KMS-11 (cell line): ENCODE measurements at regions not wholly inside any gene's neighbourhood (a gene's known extent, or its start where the extent isn't known, plus 50 kb on each side); places are given as distances from the start of the nearest gene placed in this dataset.

Experiments
- H2AFZ ChIP-seq: fragments of 200-600 bp; sonication (generic); 2 replicates; pipeline ENCODE4 v1.6.1; 2016; ENCODE audit warnings: antibody characterized with exemption, mixed run types, low read depth
- H3K27ac ChIP-seq: fragments of 200-600 bp; sonication (generic); 2 replicates; pipeline ENCODE4 v1.6.1; 2016; ENCODE audit warnings: mild to moderate bottlenecking, mixed run types
- H3K27me3 ChIP-seq: fragments of 200-600 bp; sonication (generic); 2 replicates; pipeline ENCODE4 v1.6.1; 2017; ENCODE audit warnings: mild to moderate bottlenecking, low read depth, mixed run types, moderate library complexity; ENCODE audit not compliant: insufficient read depth
- H3K36me3 ChIP-seq: fragments of 200-600 bp; sonication (generic); 2 replicates; pipeline ENCODE4 v1.6.1; 2017; ENCODE audit warnings: mild to moderate bottlenecking, mixed run types; ENCODE audit not compliant: insufficient read depth
- H3K4me1 ChIP-seq: fragments of 200-600 bp; sonication (generic); 2 replicates; pipeline ENCODE4 v1.6.1; 2016; ENCODE audit warnings: mild to moderate bottlenecking, low read depth, mixed run types; ENCODE audit not compliant: poor library complexity, severe bottlenecking
- H3K4me2 ChIP-seq: fragments of 200-600 bp; sonication (generic); 2 replicates; pipeline ENCODE4 v1.7.0; 2016; ENCODE audit warnings: mild to moderate bottlenecking, mixed run types
- H3K4me3 ChIP-seq: fragments of 200-600 bp; sonication (generic); IDR thresholded peaks from 2 replicates; pipeline ENCODE4 v1.6.1; 2017; ENCODE audit warnings: low read depth, low read length, mixed read lengths; ENCODE audit not compliant: insufficient read depth
- H3K79me2 ChIP-seq: fragments of 200-600 bp; sonication (generic); 2 replicates; pipeline ENCODE4 v1.6.1; 2016; ENCODE audit warnings: low read depth, mixed run types; ENCODE audit not compliant: insufficient read depth
- H3K9ac ChIP-seq: fragments of 200-600 bp; sonication (generic); 2 replicates; pipeline ENCODE4 v1.6.1; 2016; ENCODE audit warnings: mild to moderate bottlenecking, mixed run types
- H4K20me1 ChIP-seq: fragments of 200-600 bp; sonication (generic); 2 replicates; pipeline ENCODE4 v1.6.1; 2016; ENCODE audit warnings: mild to moderate bottlenecking, mixed run types; ENCODE audit not compliant: insufficient read depth
- CTCF ChIP-seq: fragments of 200-600 bp; sonication (generic); conservative IDR thresholded peaks from 2 replicates; pipeline ENCODE4 v1.6.1; 2017; ENCODE audit warnings: low read depth, mild to moderate bottlenecking, antibody characterized with exemption, low read length, moderate library complexity, mixed read lengths

GRCh38 chr20:40634891-40635290 lies 54.1 kb downstream of the MAFB start:
- no peak for TF ChIP-seq CTCF
- Histone ChIP-seq H3K4me3 (no peak overlapping the region), H3K4me1 (no peaks in the 10 kb centered on the region), H3K4me2 (no peak overlapping the region), H4K20me1 (no peaks in the 10 kb centered on the region), H3K79me2 (no peaks in the 10 kb centered on the region), H2AFZ (no peak overlapping the region), H3K9ac (no peak overlapping the region), H3K27me3 (no peaks in the 10 kb centered on the region), H3K36me3 (no peaks in the 10 kb centered on the region), H3K27ac (no peak overlapping the region)

DNA sequence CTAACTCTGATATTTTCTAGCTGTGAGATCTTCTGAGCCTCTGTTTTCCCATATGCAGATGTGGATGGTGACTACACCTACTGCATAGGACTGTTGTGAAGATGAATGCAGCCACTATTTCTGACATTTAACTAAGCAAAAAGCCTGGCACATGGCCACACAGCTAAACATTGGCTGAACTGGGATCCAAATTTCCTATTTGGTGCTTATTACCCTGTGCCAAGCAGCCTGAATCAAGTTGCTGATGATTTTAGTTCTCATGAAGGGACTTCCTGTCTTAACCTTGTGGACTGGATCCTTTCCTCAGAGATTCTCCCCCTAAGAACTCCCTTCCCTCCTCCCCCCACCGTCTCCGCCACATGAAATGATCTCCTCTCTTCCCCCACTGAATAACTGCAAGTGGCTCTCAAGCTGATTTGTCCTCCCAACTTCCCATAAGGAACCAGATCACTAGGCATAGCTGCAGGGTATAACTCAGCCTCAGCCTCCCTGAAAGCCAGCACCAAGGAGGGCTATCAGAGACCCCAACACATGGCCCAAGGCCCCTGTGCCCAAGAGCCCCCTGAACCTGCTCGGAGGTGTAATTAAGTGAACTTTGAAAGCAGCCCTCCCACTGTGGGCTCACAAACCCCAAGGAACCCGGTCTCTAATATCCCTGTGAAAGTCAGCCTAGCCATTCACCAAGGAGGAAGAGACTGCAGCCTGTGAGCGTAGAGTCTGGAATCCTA lies 55.7 kb downstream of the MAFB start:
- H3K27ac ChIP-seq = no peak overlapping the region
- no peaks in the 10 kb centered on the region for H3K27me3 ChIP-seq
- TF ChIP-seq CTCF = no peak
- no peak overlapping the region for H3K4me3 ChIP-seq
- no peak overlapping the region for H3K9ac ChIP-seq
- H3K79me2 ChIP-seq = no peaks in the 10 kb centered on the region
- no peak overlapping the region for H3K4me2 ChIP-seq
- H3K36me3 ChIP-seq = no peaks in the 10 kb centered on the region
- H4K20me1 ChIP-seq = no peaks in the 10 kb centered on the region
- no peak overlapping the region for H2AFZ ChIP-seq
- H3K4me1 ChIP-seq = no peaks in the 10 kb centered on the region

DNA sequence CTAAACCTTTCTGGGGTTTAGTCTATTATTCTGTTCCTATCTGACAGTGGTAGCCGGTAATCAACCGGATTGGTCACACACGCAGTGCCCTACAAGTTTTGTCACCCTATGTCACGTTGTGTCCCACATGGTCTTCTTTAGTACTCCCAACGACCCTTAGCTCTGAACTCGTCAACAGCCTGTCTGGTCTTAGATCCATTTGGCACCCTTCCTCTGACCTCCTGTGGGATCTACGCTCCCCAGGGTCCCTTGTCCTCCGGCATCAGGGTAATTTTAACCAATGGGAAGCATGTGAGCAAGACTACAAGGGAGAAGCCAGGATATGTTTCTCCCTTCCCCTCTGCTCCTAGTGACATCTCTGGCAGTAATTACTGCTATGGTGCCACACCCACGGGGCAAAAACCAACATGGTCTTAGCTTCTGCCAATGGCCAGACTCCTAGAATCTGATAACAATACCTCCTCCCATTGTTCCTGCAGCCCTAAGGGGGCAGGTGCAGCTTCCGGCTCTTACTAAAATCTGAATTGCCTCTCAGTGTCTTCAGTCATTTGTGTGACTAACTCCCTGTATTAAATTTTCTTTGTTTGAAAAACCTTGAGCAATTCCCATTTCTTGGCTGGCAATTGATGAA lies 56.6 kb downstream of the MAFB start:
- H4K20me1 ChIP-seq = no peaks in the 10 kb centered on the region
- H2AFZ ChIP-seq = no peak overlapping the region
- no peaks in the 10 kb centered on the region for H3K36me3 ChIP-seq
- H3K4me1 ChIP-seq = no peaks in the 10 kb centered on the region
- no peak overlapping the region for H3K4me2 ChIP-seq
- H3K9ac ChIP-seq = no peak overlapping the region
- H3K27me3 ChIP-seq = no peaks in the 10 kb centered on the region
- no peak overlapping the region for H3K4me3 ChIP-seq
- H3K27ac ChIP-seq = no peak overlapping the region
- TF ChIP-seq CTCF = no peak
- no peaks in the 10 kb centered on the region for H3K79me2 ChIP-seq

GRCh38 chr20:40631119-40631631 lies 57.9 kb downstream of the MAFB start:
- Histone ChIP-seq H3K4me1 (no peaks in the 10 kb centered on the region), H4K20me1 (no peaks in the 10 kb centered on the region), H2AFZ (no peak overlapping the region), H3K79me2 (no peaks in the 10 kb centered on the region), H3K9ac (no peak overlapping the region), H3K27me3 (no peaks in the 10 kb centered on the region), H3K4me2 (no peak overlapping the region), H3K27ac (no peak overlapping the region), H3K36me3 (no peaks in the 10 kb centered on the region), H3K4me3 (no peak overlapping the region)
- TF ChIP-seq CTCF = no peak
